SK-N-SH treated with all-trans-retinoic acid at 6 μM for 48 hours (cell line): ENCODE measurements at regions not wholly inside any gene's neighbourhood (a gene's known extent, or its start where the extent isn't known, plus 50 kb on each side); places are given as distances from the start of the nearest gene placed in this dataset.

Experiments
- ATAC-seq: fragments of 200-7000 bp; cut with Tn5 transposase; 3 replicates; pipeline ENCODE4 v1.9.1; 2020; ENCODE audit warnings: mild to moderate bottlenecking, moderate library complexity
- ARNTL ChIP-seq: fragments of 450-650 bp; formaldehyde crosslinking; IDR thresholded peaks from 2 replicates; pipeline ENCODE4 v1.5.0; 2020; ENCODE audit warnings: low read depth, mild to moderate bottlenecking, moderate library complexity, borderline replicate concordance
- BACH2 ChIP-seq: fragments of 250-450 bp; sonication (Bioruptor Pico); IDR thresholded peaks from 2 replicates; pipeline ENCODE4 v1.9.0; 2021; ENCODE audit warnings: mild to moderate bottlenecking, borderline replicate concordance
- CSDC2 ChIP-seq: fragments of 250-450 bp; sonication (Bioruptor Pico); IDR thresholded peaks from 2 replicates; pipeline ENCODE4 v1.5.0; 2020; ENCODE audit warnings: mild to moderate bottlenecking, moderate library complexity
- ESRRG ChIP-seq: fragments of 250-450 bp; sonication (Bioruptor Pico); IDR thresholded peaks from 2 replicates; pipeline ENCODE4 v1.6.1; 2021; ENCODE audit warnings: mild to moderate bottlenecking
- GLIS3 ChIP-seq: fragments of 250-450 bp; sonication (Bioruptor Pico); IDR thresholded peaks from 2 replicates; pipeline ENCODE4 v1.5.0; 2020; ENCODE audit warnings: mild to moderate bottlenecking, moderate library complexity
- OSR1 ChIP-seq: fragments of 250-450 bp; sonication (Bioruptor Pico); IDR thresholded peaks from 2 replicates; pipeline ENCODE4 v1.8.0; 2022; ENCODE audit warnings: moderate library complexity, mild to moderate bottlenecking, inconsistent platforms
- PATZ1 ChIP-seq: fragments of 250-450 bp; sonication (Bioruptor Pico); IDR thresholded peaks from 2 replicates; pipeline ENCODE4 v1.8.0; 2020; ENCODE audit warnings: mild to moderate bottlenecking, moderate library complexity, borderline replicate concordance
- POU6F1 ChIP-seq: fragments of 250-450 bp; sonication (Bioruptor Pico); IDR thresholded peaks from 2 replicates; pipeline ENCODE4 v1.8.0; 2021; ENCODE audit warnings: low read depth, mild to moderate bottlenecking, moderate library complexity, borderline replicate concordance
- PPARA ChIP-seq: fragments of 250-450 bp; sonication (Bioruptor Pico); IDR thresholded peaks from 2 replicates; pipeline ENCODE4 v1.5.0; 2020; ENCODE audit warnings: mild to moderate bottlenecking, borderline replicate concordance
- RARB ChIP-seq: fragments of 250-450 bp; sonication (Bioruptor Pico); IDR thresholded peaks from 2 replicates; pipeline ENCODE4 v1.8.0; 2021; ENCODE audit warnings: mild to moderate bottlenecking, moderate library complexity
- SNAI2 ChIP-seq: fragments of 250-450 bp; sonication (Bioruptor Pico); IDR thresholded peaks from 2 replicates; pipeline ENCODE4 v1.5.0; 2020; ENCODE audit warnings: mild to moderate bottlenecking, moderate library complexity
- TCF4 ChIP-seq: fragments of 250-450 bp; sonication (Bioruptor Pico); IDR thresholded peaks from 2 replicates; pipeline ENCODE4 v1.8.0; 2021; ENCODE audit warnings: mild to moderate bottlenecking, moderate library complexity, borderline replicate concordance
- TOX ChIP-seq: fragments of 250-450 bp; sonication (Bioruptor Pico); IDR thresholded peaks from 2 replicates; pipeline ENCODE4 v1.8.0; 2021; ENCODE audit warnings: mild to moderate bottlenecking, moderate library complexity, borderline replicate concordance
- TSHZ2 ChIP-seq: fragments of 250-450 bp; sonication (Bioruptor Pico); IDR thresholded peaks from 2 replicates; pipeline ENCODE4 v1.5.0; 2020; ENCODE audit warnings: mild to moderate bottlenecking, moderate library complexity
- ZFP3 ChIP-seq: fragments of 250-450 bp; sonication (Bioruptor Pico); IDR thresholded peaks from 2 replicates; pipeline ENCODE4 v1.5.0; 2020; ENCODE audit warnings: mild to moderate bottlenecking, moderate library complexity
- ZFP30 ChIP-seq: fragments of 450-650 bp; formaldehyde crosslinking; IDR thresholded peaks from 2 replicates; pipeline ENCODE4 v1.5.0; 2022; ENCODE audit warnings: mild to moderate bottlenecking, moderate library complexity
- ZNF565 ChIP-seq: fragments of 450-650 bp; formaldehyde crosslinking; conservative IDR thresholded peaks from 2 replicates; pipeline ENCODE4 v1.5.0; 2020; ENCODE audit warnings: low read depth, mild to moderate bottlenecking, moderate library complexity
- ZNF70 ChIP-seq: fragments of 450-650 bp; formaldehyde crosslinking; IDR thresholded peaks from 2 replicates; pipeline ENCODE4 v1.5.0; 2020; ENCODE audit warnings: mild to moderate bottlenecking, moderate library complexity
- TF ChIP-seq, protein P1 (sequence below): fragments of 250-450 bp; sonication (Bioruptor Pico); IDR thresholded peaks from 2 replicates; pipeline ENCODE4 v1.5.1; 2020; ENCODE audit warnings: low read depth, mild to moderate bottlenecking, moderate library complexity

DNA sequence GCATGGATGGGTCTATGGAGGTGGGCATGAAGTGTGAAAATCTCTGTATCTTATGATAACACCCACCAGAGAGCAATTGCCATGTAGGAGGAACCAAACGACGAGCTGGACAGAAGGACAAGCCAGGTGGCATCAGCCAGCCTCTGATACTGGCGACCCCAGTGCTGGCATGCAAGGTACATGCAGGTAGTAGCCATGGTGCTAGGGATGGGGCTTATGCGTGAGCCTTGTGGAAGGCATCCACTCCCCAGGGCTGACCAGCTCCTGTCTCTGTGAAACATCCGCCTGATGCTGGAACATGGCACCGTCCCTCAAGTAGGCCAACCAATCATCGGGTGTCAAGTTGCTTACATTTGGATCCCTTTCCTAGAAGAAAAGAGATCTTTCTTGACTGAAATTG lies 412.9 kb downstream of the GADD45G start (continued):
- TF ChIP-seq, protein P1, sequence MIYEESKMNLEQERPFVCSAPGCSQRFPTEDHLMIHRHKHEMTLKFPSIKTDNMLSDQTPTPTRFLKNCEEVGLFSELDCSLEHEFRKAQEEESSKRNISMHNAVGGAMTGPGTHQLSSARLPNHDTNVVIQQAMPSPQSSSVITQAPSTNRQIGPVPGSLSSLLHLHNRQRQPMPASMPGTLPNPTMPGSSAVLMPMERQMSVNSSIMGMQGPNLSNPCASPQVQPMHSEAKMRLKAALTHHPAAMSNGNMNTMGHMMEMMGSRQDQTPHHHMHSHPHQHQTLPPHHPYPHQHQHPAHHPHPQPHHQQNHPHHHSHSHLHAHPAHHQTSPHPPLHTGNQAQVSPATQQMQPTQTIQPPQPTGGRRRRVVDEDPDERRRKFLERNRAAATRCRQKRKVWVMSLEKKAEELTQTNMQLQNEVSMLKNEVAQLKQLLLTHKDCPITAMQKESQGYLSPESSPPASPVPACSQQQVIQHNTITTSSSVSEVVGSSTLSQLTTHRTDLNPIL (CRISPR knock-in tag): no peak
- no peak for TF ChIP-seq ZNF70
- no peak for TF ChIP-seq ESRRG (CRISPR knock-in tag)
- no peak for TF ChIP-seq CSDC2 (CRISPR knock-in tag)

- no peak for ATAC-seq
- no peak for TF ChIP-seq TOX (CRISPR knock-in tag)
- no peak for TF ChIP-seq POU6F1
- no peak for TF ChIP-seq PATZ1 (CRISPR knock-in tag)
- no peak for TF ChIP-seq ESRRG (CRISPR knock-in tag)
- TF ChIP-seq ARNTL (CRISPR knock-in tag): no peak
- TF ChIP-seq TSHZ2 (CRISPR knock-in tag): no peak
- TF ChIP-seq PPARA (CRISPR knock-in tag): no peak
- TF ChIP-seq ZFP30: no peak
- TF ChIP-seq SNAI2 (CRISPR knock-in tag): no peak
- TF ChIP-seq OSR1 (CRISPR knock-in tag): no peak
- TF ChIP-seq ZFP3: no peak
- no peak for TF ChIP-seq RARB (CRISPR knock-in tag)
- no peak for TF ChIP-seq ZNF565 (CRISPR knock-in tag)
- no peak for TF ChIP-seq CSDC2 (CRISPR knock-in tag)
- TF ChIP-seq GLIS3 (CRISPR knock-in tag): no peak
- no peak for TF ChIP-seq BACH2 (CRISPR knock-in tag)
- no peak for TF ChIP-seq TCF4 (CRISPR knock-in tag)
Measured at GRCh38 chr9:90018688-90019087, 413.9 kb downstream of the GADD45G start.

DNA sequence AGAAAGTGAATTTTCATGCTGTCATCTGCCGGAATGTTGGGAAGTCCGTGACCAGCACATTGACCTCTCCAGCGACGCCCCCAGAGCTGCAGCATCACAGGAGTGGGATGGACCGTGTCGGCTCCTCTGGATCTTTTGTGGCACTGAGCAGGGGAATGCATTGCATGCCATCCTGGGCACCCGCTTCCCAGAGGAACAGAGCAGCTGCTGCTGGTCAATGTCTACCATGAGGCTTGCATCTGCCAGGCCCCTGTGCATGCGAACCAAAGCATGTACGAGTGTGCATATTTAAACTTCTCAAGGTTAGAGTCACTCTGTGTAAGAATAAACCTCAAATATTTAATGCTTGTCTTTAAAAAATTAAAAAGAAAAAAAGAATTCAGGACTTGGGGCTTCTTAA lies 414.8 kb downstream of the GADD45G start:
- no peak for ATAC-seq
- no peak for TF ChIP-seq PPARA (CRISPR knock-in tag)
- no peak for TF ChIP-seq BACH2 (CRISPR knock-in tag)
- TF ChIP-seq, protein P1 (CRISPR knock-in tag): no peak
- TF ChIP-seq POU6F1: no peak
- TF ChIP-seq TSHZ2 (CRISPR knock-in tag): no peak
- TF ChIP-seq ZNF565 (CRISPR knock-in tag): no peak
- TF ChIP-seq PATZ1 (CRISPR knock-in tag): no peak
- TF ChIP-seq ZFP3: no peak
- TF ChIP-seq TCF4 (CRISPR knock-in tag): no peak
- no peak for TF ChIP-seq CSDC2 (CRISPR knock-in tag)
- no peak for TF ChIP-seq OSR1 (CRISPR knock-in tag)
- no peak for TF ChIP-seq ZNF70
- TF ChIP-seq ZFP30: no peak
- TF ChIP-seq TOX (CRISPR knock-in tag): no peak
- no peak for TF ChIP-seq SNAI2 (CRISPR knock-in tag)
